ENCODE measurements at regions not wholly inside any gene's neighbourhood (a gene's known extent, or its start where the extent isn't known, plus 50 kb on each side); places are given as distances from the start of the nearest gene placed in this dataset.

DNA sequence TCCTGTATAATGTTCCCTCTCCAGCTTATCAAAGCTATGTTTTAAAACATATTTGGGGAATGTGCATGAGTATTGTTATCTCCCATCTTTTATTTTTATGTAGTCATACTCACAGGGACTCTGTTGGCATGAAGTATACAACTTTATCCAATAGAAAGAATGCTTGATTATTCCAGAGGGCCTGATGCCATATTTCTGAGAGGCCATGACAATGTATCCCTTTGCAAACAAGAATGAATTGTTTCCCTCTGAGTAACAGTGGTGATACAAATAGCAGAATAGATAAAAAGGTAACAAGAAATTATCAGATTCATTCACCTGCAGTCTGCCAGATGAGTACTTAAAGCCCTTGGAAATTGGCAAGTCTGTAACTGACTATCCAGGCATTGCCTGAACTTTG, 125.9 kb downstream of the PLK2 start:
- peaks cover 5% of the 10 kb centered on the region for H3K9me3 Mint-ChIP-seq
- no peak for DNase-seq (ENCODE audit: low read depth, low spot score)
- no peak overlapping the region for H3K4me3 Mint-ChIP-seq
- peaks cover 2% of the 10 kb centered on the region for H3K4me1 Mint-ChIP-seq
- H3K27me3 Mint-ChIP-seq (ENCODE audit: low read depth) = no peaks in the 10 kb centered on the region
- H3K27ac Mint-ChIP-seq (ENCODE audit: unreplicated experiment) = no peak overlapping the region
- TF ChIP-seq, protein P1, sequence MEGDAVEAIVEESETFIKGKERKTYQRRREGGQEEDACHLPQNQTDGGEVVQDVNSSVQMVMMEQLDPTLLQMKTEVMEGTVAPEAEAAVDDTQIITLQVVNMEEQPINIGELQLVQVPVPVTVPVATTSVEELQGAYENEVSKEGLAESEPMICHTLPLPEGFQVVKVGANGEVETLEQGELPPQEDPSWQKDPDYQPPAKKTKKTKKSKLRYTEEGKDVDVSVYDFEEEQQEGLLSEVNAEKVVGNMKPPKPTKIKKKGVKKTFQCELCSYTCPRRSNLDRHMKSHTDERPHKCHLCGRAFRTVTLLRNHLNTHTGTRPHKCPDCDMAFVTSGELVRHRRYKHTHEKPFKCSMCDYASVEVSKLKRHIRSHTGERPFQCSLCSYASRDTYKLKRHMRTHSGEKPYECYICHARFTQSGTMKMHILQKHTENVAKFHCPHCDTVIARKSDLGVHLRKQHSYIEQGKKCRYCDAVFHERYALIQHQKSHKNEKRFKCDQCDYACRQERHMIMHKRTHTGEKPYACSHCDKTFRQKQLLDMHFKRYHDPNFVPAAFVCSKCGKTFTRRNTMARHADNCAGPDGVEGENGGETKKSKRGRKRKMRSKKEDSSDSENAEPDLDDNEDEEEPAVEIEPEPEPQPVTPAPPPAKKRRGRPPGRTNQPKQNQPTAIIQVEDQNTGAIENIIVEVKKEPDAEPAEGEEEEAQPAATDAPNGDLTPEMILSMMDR (conservative IDR thresholded peaks at IDR 0.05) = no peak
- no peaks in the 10 kb centered on the region for H3K36me3 Mint-ChIP-seq (ENCODE audit: low read depth)

DNA sequence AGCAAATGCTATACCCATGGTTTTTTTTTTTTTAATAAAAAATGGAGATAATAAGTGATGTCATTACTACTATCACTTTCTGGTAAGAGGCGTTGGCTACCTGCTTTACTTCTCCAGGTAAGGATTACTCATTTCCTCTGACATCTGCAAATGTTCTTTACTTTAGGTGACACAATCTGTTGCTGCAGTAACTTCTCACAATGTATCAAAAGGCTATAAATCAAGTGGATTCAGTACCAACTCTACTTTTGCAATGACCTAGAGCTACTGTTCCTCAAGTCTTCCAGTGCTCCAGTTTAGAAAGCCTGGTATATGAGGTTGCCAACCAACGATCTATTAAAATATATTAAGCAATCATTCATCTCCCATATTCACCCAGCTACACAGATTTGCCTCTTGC, 129.1 kb downstream of the PLK2 start:
- H3K27me3 Mint-ChIP-seq (ENCODE audit: low read depth) = no peaks in the 10 kb centered on the region
- peaks cover 5% of the 10 kb centered on the region for H3K9me3 Mint-ChIP-seq

DNA sequence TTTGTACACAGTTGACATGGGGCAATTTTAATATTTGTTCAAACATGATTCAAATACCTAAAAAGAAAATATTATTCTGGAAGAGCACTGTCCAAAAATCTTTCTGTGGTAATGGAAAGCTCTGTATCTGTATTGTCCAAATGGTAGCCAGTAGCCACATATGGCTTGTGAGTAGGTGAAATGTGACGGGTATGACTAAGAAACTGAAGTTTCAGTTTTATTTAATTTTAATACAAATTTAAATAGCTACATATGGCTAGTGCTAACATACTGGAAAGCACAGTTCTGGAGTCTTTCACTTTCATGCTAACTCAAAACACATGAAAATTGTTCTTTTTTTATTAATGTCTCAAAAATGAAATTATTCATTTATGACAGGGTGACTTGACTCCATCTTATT, 132.6 kb downstream of the PLK2 start:
- no peak for DNase-seq (ENCODE audit: low read depth, low spot score)
- no peaks in the 10 kb centered on the region for H3K9me3 Mint-ChIP-seq
- TF ChIP-seq, protein P1 (conservative IDR thresholded peaks at IDR 0.05) = no peak
- no peaks in the 10 kb centered on the region for H3K4me1 Mint-ChIP-seq
- no peak overlapping the region for H3K27ac Mint-ChIP-seq (ENCODE audit: unreplicated experiment)
- H3K27me3 Mint-ChIP-seq (ENCODE audit: low read depth) = no peaks in the 10 kb centered on the region
- no peaks in the 10 kb centered on the region for H3K36me3 Mint-ChIP-seq (ENCODE audit: low read depth)
- no peak overlapping the region for H3K4me3 Mint-ChIP-seq

More for the DNA sequence above, 129.1 kb downstream of the PLK2 start:
- TF ChIP-seq, protein P1 (conservative IDR thresholded peaks at IDR 0.05) = no peak
- Mint-ChIP-seq H3K4me3 (no peak overlapping the region), H3K4me1 (no peaks in the 10 kb centered on the region), H3K27ac (ENCODE audit: unreplicated experiment) (no peak overlapping the region), H3K36me3 (ENCODE audit: low read depth) (no peaks in the 10 kb centered on the region)
- no peak for DNase-seq (ENCODE audit: low read depth, low spot score)

DNA sequence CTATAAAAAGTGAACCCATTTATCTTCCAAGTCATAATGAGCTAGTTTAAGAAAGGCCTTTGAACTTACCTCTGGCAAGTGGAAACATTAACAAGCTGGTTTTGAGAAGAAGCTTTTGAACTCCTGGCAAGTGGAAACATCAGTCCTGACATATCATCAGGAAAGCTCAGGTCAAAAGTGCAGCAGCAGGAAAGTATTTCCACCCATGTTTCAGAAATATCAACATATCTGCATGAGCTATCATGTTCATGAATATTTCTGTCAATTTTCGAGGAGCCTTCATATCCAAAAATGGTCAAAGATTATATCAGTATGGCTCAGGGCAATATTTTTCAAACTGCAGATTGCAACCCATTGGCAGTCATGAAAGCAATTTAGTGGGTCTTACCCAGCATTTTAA, 133.9 kb downstream of the PLK2 start:
- H3K9me3 Mint-ChIP-seq = no peaks in the 10 kb centered on the region
- TF ChIP-seq, protein P1 (conservative IDR thresholded peaks at IDR 0.05) = no peak
- no peak for DNase-seq (ENCODE audit: low read depth, low spot score)
- H3K27me3 Mint-ChIP-seq (ENCODE audit: low read depth) = no peaks in the 10 kb centered on the region
- H3K4me1 Mint-ChIP-seq = no peaks in the 10 kb centered on the region
- no peaks in the 10 kb centered on the region for H3K36me3 Mint-ChIP-seq (ENCODE audit: low read depth)
- no peak overlapping the region for H3K4me3 Mint-ChIP-seq
- no peak overlapping the region for H3K27ac Mint-ChIP-seq (ENCODE audit: unreplicated experiment)

DNA sequence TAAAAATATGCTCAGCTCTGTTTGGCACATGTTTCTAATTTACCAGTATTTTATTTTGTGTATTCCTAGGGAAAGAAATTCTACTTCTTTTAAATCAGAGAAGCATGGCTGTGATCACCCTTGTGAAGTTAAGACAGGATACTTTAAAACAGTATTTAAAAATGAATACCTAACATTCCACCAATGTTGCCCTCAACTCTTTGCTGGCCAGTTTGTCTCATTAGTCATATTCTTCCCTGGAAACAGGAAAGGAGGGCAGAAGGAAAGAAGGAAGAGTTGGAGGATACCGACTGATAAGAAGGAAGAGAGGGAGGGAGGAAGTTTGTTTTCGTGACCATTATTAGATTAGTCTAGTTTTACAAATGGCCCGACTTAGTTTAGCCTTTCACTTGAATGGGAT, 137.4 kb downstream of the PLK2 start:
- no peak for DNase-seq (ENCODE audit: low read depth, low spot score)
- no peaks in the 10 kb centered on the region for H3K27me3 Mint-ChIP-seq (ENCODE audit: low read depth)
- no peaks in the 10 kb centered on the region for H3K4me1 Mint-ChIP-seq
- no peaks in the 10 kb centered on the region for H3K36me3 Mint-ChIP-seq (ENCODE audit: low read depth)
- H3K9me3 Mint-ChIP-seq = no peaks in the 10 kb centered on the region
- no peak overlapping the region for H3K27ac Mint-ChIP-seq (ENCODE audit: unreplicated experiment)
- H3K4me3 Mint-ChIP-seq = no peak overlapping the region
- TF ChIP-seq, protein P1 (conservative IDR thresholded peaks at IDR 0.05) = no peak

DNA sequence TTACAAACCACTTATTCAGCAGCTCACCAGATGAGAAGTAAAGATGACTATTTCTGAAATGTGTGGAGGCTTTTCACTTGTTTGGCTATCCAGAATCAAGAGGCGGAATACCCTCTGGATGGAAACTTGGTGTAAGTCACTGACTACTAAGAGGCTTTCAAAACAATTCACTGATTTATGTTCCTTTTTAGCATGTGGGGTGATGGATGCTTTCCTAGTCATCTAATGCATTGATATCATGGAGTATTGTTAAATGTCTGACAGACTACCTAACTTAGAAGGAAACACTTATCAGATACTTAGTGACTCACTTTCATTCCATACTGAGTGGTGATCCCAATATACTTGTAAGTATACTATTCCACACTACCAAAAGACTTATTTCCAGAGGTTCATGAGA, 141.4 kb downstream of the PLK2 start:
- TF ChIP-seq, protein P1 (conservative IDR thresholded peaks at IDR 0.05) = no peak
- Mint-ChIP-seq H3K36me3 (ENCODE audit: low read depth) (no peaks in the 10 kb centered on the region), H3K27ac (ENCODE audit: unreplicated experiment) (no peak overlapping the region), H3K27me3 (ENCODE audit: low read depth) (no peaks in the 10 kb centered on the region), H3K4me3 (no peak overlapping the region), H3K9me3 (no peaks in the 10 kb centered on the region), H3K4me1 (no peaks in the 10 kb centered on the region)
- DNase-seq (ENCODE audit: low read depth, low spot score) = no peak
